ENCODE measurements at regions not wholly inside any gene's neighbourhood (a gene's known extent, or its start where the extent isn't known, plus 50 kb on each side); places are given as distances from the start of the nearest gene placed in this dataset.

GRCh38 chr13:88801361-88801760, 1130.2 kb downstream of the SLITRK5 start (continued):
- no peak for TF ChIP-seq ARID4B (CRISPR knock-in tag; IDR thresholded peaks at IDR 0.05; ENCODE audit: borderline replicate concordance)
- no peak for TF ChIP-seq JAZF1 (CRISPR knock-in tag; IDR thresholded peaks at IDR 0.05)
- TF ChIP-seq ATF1 (CRISPR knock-in tag; IDR thresholded peaks at IDR 0.05), result no peak
- no peak for TF ChIP-seq ESRRA (CRISPR knock-in tag; IDR thresholded peaks at IDR 0.05; ENCODE audit: borderline replicate concordance)
- no peak for TF ChIP-seq GRHL2 (CRISPR knock-in tag; IDR thresholded peaks at IDR 0.05; ENCODE audit: insufficient replicate concordance, severe bottlenecking)
- TF ChIP-seq ZNF219 (CRISPR knock-in tag; IDR thresholded peaks at IDR 0.05; ENCODE audit: borderline replicate concordance), result no peak
- TF ChIP-seq ZSCAN18 (CRISPR knock-in tag; IDR thresholded peaks at IDR 0.05), result no peak
- TF ChIP-seq SMAD3 (CRISPR knock-in tag; IDR thresholded peaks at IDR 0.05; ENCODE audit: borderline replicate concordance), result no peak
- no peak for TF ChIP-seq PRRX2 (CRISPR knock-in tag; IDR thresholded peaks at IDR 0.05)
- no peak for TF ChIP-seq MLX (CRISPR knock-in tag; IDR thresholded peaks at IDR 0.05)

- no peak for TF ChIP-seq MAX (CRISPR knock-in tag; IDR thresholded peaks at IDR 0.05)
- TF ChIP-seq CREM (CRISPR knock-in tag; IDR thresholded peaks at IDR 0.05), result no peak
- TF ChIP-seq ELF4 (CRISPR knock-in tag; IDR thresholded peaks at IDR 0.05; ENCODE audit: low read depth), result no peak
- no peak for TF ChIP-seq RELA (CRISPR knock-in tag; IDR thresholded peaks at IDR 0.05; ENCODE audit: borderline replicate concordance)
- Mint-ChIP-seq H3K36me3 (no peaks in the 10 kb centered on the region), H3K9me3 (no peaks in the 10 kb centered on the region), H3K4me1 (no peaks in the 10 kb centered on the region), H3K27ac (no peak overlapping the region), H3K4me3 (no peak overlapping the region), H3K27me3 (ENCODE audit: low read depth) (no peaks in the 10 kb centered on the region)
- ChIA-PET CTCF (no interaction called here), POLR2A (no interaction called here)
- DNase-seq (ENCODE audit: low spot score) (no peak), ATAC-seq (no peak; the same call in 1 of the 2 replicates)
Observed at GRCh38 chr13:88802886-88803285, 1131.7 kb downstream of the SLITRK5 start.

- ATAC-seq (no peak), DNase-seq (ENCODE audit: low spot score) (no peak)
- H3K4me3 Mint-ChIP-seq, result no peak overlapping the region
- H3K9me3 Mint-ChIP-seq, result peaks cover 26% of the 10 kb centered on the region
- peaks cover 13% of the 10 kb centered on the region for H3K36me3 Mint-ChIP-seq
- no peak overlapping the region for H3K27ac Mint-ChIP-seq
- no peaks in the 10 kb centered on the region for H3K4me1 Mint-ChIP-seq
- TF ChIP-seq RELA (CRISPR knock-in tag; IDR thresholded peaks at IDR 0.05; ENCODE audit: borderline replicate concordance), result no peak
- ChIA-PET POLR2A (no interaction called here), CTCF (no interaction called here)
- H3K27me3 Mint-ChIP-seq (ENCODE audit: low read depth), result no peaks in the 10 kb centered on the region
Observed at GRCh38 chr13:88806438-88806837, 1135.3 kb downstream of the SLITRK5 start.

- DNase-seq (ENCODE audit: low spot score), result no peak
- H3K4me1 Mint-ChIP-seq, result no peaks in the 10 kb centered on the region
- H3K9me3 Mint-ChIP-seq, result peaks cover 24% of the 10 kb centered on the region
- peaks cover 2% of the 10 kb centered on the region for H3K36me3 Mint-ChIP-seq
- no peaks in the 10 kb centered on the region for H3K27me3 Mint-ChIP-seq (ENCODE audit: low read depth)
- no peak overlapping the region for H3K4me3 Mint-ChIP-seq
- no peak overlapping the region for H3K27ac Mint-ChIP-seq
- ChIA-PET POLR2A (no interaction called here), CTCF (no interaction called here)
- ATAC-seq, result no peak
- TF ChIP-seq ATF3 (CRISPR knock-in tag; conservative IDR thresholded peaks at IDR 0.05) (no peak), ZNF671 (CRISPR knock-in tag; IDR thresholded peaks at IDR 0.05) (no peak), ATF1 (CRISPR knock-in tag; IDR thresholded peaks at IDR 0.05) (no peak), ZNF512 (CRISPR knock-in tag; IDR thresholded peaks at IDR 0.05; ENCODE audit: borderline replicate concordance) (no peak)
Observed at GRCh38 chr13:88817560-88817959, 1146.4 kb downstream of the SLITRK5 start.
